Muscle of back (tissue), 3 donors: ENCODE measurements at regions not wholly inside any gene's neighbourhood (a gene's known extent, or its start where the extent isn't known, plus 50 kb on each side); places are given as distances from the start of the nearest gene placed in this dataset.

Experiments
- DNase-seq, 3 donors: peaks; one replicate each; pipeline versions ENCODE4 v3.0.0 to v3.0.0-alpha.2; 2013

GRCh38 chr4:112847781-112848180 is 201.7 kb upstream of the ANK2 start:
- DNase-seq = no peak

- DNase-seq = peak; percentile 34 to 65 (median 49)
These were observed 200.5 kb upstream of the ANK2 start for GRCh38 chr4:112848911-112849310.

GRCh38 chr4:112852601-112853000 is 196.9 kb upstream of the ANK2 start:
- DNase-seq = peak; percentile 37 to 71 (median 44)

GRCh38 chr4:112853662-112854256 is 195.7 kb upstream of the ANK2 start:
- DNase-seq = peak in 1 of 3 donors; percentile 37

- no peak for DNase-seq
These were observed 195.0 kb upstream of the ANK2 start for GRCh38 chr4:112854420-112854819.

GRCh38 chr4:112855058-112855457 is 194.4 kb upstream of the ANK2 start:
- DNase-seq = peak in 1 of 3 donors; percentile 30

- peak in 1 of 3 donors; percentile 87 for DNase-seq
These were observed 192.0 kb upstream of the ANK2 start for GRCh38 chr4:112857461-112857860.

GRCh38 chr4:112858751-112859150 is 190.7 kb upstream of the ANK2 start:
- DNase-seq = no peak

- no peak for DNase-seq
These were observed 189.8 kb upstream of the ANK2 start for GRCh38 chr4:112859456-112860184.

- DNase-seq = peak in 1 of 3 donors; percentile 36
These were observed 188.4 kb upstream of the ANK2 start for GRCh38 chr4:112860830-112861690.

GRCh38 chr4:112861691-112862674 is 187.5 kb upstream of the ANK2 start:
- peak in 1 of 3 donors; percentile 51 for DNase-seq

GRCh38 chr4:112865443-112865842 is 184.0 kb upstream of the ANK2 start:
- no peak for DNase-seq

- DNase-seq = no peak
These were observed 173.1 kb upstream of the ANK2 start for GRCh38 chr4:112876316-112876715.

- DNase-seq = peak in 1 of 3 donors; percentile 70
These were observed 167.6 kb upstream of the ANK2 start for GRCh38 chr4:112881842-112882241.

- peak in 1 of 3 donors; percentile 29 for DNase-seq
These were observed 167.2 kb upstream of the ANK2 start for GRCh38 chr4:112882286-112882685.

- peak; percentile 69 to 89 (median 75) for DNase-seq
These were observed 165.0 kb upstream of the ANK2 start for GRCh38 chr4:112884406-112884805.

GRCh38 chr4:112885897-112886296 is 163.6 kb upstream of the ANK2 start:
- peak in 1 of 3 donors; percentile 75 for DNase-seq

- DNase-seq = peak in 1 of 3 donors; percentile 49
These were observed 160.8 kb upstream of the ANK2 start for GRCh38 chr4:112888622-112889021.

- DNase-seq = peak in 1 of 3 donors; percentile 41
These were observed 160.3 kb upstream of the ANK2 start for GRCh38 chr4:112889199-112889598.

GRCh38 chr4:112889619-112890527 is 159.6 kb upstream of the ANK2 start:
- peak; percentile 88 to 95 (median 89) for DNase-seq
